ENCODE measurements at regions not wholly inside any gene's neighbourhood (a gene's known extent, or its start where the extent isn't known, plus 50 kb on each side); places are given as distances from the start of the nearest gene placed in this dataset.
"Not testable (repeated sequence)": the region's sequence is repeated elsewhere in the genome, so short reads cannot be mapped to it uniquely, and the experiment has no call there.

DNA sequence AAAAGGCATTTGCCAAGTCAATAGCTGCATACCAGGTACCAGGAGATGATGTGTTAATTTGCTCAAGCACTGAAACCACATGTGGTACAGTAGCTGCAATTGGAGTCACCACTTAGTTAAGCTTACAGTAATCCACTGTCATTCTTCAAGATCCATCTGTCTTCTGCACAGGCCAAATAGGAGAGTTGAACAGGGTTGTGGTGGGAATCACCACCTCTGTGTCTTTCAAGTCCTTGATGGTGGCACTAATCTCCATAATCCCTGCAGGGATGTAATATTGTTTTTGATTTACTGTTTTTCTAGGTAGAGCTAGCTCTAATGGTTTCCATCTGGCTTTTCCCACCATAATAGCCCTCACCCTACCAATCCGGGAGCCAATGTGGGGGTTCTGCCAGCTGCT, 91.9 kb downstream of the FCRL5 start:
- DNase-seq (ENCODE audit: low spot score), result no peak

DNA sequence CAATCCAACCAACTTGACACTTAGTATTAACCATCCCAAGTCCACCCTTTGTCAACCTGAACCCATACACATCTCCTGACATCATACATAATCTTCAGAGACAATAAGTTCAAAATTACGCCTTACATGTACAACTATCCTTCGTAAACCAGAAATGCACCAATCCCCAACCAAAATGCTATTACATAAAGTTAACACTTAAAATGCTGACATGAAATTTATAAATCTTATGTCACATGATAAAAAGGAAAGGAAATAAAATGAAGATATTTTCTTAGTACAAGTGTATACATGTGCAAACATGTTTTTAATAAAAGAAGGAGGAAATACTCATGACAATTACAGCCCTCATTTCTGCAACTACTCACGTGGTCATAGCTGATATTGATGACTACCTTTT, 95.0 kb downstream of the FCRL5 start:
- no peak for DNase-seq (ENCODE audit: low spot score)

DNA sequence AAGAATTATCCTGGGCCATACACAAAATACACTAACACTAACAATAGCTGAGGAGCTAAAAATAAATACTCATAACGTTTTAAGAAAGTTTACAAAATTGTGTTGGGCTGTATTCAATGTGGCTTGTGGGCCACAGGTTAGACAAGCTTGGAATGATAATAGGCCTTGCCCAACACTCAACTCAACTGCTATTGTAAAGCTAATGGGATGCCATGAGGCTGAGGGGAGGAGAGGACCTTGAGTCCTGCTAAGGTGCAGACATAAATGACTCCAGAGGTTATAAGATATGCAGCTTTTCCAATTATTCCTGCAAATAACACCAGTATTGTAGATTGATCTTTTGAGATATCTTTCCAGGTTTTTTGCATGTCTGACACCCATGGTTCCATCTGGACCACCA, 97.0 kb downstream of the FCRL5 start:
- DNase-seq (ENCODE audit: low spot score), result no peak

DNA sequence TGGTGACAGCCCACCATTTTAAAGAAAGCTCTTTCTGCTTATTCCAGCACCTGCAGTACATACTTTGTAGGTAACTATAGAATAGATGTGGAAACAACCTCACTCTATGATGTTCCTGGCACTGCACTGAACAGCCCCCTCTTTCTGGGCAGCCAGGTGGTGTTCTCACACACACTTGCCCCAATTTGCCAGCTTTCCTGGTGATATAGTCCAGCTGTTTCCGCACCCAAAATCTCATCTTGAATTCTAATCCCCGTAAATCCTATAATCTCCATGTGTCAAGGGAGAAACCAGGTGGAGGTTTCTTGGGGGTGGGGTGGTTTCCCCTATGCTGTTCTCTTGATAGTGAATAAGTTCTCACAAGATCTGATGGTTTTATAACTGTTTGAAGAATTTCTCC, 102.2 kb downstream of the FCRL5 start:
- DNase-seq (ENCODE audit: low spot score), result no peak

DNA sequence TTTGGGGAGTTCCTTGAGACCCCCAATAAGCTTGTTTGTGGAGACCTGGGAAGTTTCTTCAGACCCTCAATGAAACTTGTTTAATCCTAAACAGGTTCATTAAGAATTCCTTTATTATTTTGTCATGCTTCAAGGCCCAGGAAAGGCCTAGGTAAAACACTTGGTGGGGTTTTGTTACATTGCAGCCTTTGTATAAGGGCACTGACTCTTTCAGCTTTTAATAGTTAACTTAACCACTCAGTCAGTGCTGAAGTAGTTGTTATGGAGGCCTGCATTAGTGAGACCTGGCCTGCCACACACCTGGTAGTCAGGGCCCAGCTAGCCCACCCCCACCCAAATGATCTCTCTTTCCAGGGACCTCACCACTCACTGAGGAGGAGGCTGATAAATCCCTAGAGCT, 103.7 kb downstream of the FCRL5 start:
- no peak for DNase-seq (ENCODE audit: low spot score)

DNA sequence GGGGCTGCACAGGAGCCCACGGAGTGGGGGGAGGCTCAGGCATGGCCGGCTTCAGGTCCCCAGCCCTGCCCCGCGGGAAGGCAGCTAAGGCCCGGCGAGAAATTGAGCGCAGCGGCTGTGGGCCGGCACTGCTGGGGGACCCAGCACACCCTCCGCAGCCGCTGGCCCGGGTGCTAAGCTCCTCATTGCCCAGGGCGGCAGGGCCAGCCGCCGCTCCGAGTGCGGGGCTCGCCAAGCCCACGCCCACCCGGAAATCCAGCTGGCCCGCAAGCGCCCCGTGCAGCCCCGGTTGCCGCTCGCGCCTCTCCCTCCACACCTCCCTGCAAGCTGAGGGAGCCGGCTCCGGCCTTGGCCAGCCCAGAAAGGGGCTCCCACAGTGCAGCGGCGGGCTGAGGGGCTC, 106.0 kb downstream of the FCRL5 start:
- DNase-seq (ENCODE audit: low spot score), result not testable (repeated sequence)

DNA sequence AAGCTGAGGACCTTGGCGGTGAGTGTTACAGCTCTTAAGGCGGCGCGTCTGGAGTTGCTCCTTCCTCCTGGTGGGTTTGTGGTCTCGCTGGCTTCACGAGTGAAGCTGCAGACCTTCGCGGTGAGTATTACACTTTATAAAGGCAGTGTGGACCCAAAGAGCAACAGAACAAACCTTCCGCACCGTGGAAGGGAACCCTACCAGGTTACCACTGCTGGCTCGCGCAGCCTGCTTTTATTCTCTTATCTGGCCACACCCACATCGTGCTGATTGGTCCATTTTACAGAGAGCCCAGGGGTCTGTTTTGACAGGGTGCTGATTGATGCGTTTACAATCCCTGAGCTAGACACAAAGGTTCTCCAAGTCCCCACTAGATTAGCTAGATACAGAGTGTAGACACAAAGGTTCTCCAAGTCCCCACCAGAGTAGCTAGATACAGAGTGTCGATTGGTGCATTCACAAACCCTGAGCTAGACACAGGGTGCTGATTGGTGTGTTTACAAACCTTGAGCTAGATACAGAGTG, 106.6 kb downstream of the FCRL5 start:
- not testable (repeated sequence) for DNase-seq (ENCODE audit: low spot score)

DNA sequence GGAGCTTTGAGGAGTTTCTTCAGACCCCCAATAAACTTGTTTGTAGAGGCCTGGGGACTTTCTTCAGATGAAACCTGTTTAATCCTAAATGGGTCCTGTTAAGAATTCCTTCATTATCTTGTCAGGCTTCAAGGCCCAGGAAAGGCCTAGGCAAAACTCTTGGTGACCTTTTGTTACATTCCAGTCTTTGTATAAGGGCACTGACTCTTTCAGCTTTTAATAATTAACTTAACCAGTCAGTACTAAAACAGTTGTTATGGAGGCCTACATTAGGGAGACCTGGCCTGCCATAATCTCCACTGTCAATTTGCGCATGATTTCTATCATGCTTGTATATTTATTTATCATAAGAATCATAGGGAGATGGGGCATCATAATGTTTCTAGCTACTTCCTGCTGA, 110.2 kb downstream of the FCRL5 start:
- no peak for DNase-seq (ENCODE audit: low spot score)

DNA sequence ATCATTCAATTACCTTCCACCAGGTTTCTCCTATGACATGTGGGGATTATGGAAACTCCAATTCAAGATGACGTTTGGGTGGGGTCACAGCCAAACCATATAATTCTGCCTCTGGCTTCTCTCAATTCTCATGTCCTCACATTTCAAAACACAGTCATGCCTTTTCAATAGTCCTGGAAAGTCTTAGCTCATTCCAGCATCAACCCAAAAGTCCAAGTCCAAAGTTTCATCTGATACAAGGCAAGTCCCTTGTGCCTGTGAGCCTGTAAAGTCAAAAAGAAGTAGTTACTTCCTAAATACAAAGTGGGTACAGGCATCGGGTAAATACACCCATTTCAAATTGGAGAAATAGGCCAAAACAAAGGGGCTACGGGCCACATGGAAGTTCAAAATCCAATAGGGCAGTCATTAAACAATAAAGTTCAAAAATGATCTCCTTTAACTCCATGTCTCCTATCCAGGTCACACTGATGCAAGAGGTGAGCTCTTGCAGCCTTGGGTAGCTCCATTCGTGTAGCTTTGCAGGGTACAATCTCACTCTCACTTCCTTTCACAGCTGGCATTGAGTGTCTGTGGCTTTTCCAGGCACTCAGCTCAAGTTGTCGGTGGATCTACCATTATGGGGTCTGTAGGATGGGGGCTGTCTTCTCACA, 112.9 kb downstream of the FCRL5 start:
- no peak for DNase-seq (ENCODE audit: low spot score)

DNA sequence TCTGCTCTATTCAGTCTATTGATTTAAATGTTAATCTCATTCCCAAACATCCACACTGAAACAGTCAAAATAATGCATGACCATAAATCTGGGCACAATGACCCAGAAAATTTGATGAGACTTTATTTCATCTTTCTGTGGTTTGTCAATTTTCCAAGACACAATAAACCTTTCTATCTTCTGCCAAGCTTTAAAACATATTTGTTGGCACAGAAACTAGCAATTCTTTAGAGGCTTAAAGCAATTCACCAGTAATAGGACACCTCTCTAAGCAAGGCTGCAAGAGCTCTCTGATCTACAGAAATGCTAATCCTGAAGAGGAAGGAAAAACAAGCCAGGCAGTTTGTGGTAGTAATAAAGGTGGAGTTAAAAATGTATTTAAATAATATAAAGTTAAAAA, 113.7 kb downstream of the FCRL5 start:
- no peak for DNase-seq (ENCODE audit: low spot score)

DNA sequence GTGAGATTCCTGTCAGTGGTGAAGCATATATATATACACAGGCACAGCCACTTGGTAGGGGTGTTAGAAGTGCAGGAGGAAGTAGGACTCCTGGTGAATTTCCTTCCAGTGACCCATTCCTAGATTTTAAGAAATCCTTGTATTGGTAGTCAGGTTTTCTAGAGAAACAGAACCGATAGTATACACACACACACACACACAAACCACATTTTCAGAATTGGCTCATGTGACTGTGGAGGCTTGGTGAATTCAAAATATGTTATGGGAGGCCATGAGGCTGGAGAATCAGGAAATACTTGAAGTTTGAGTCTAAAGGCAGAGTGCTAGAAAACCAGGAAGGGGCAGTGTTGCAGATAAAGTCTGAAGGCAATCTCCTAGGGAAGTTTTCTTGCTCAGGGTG, 114.2 kb downstream of the FCRL5 start:
- DNase-seq (ENCODE audit: low spot score), result no peak

DNA sequence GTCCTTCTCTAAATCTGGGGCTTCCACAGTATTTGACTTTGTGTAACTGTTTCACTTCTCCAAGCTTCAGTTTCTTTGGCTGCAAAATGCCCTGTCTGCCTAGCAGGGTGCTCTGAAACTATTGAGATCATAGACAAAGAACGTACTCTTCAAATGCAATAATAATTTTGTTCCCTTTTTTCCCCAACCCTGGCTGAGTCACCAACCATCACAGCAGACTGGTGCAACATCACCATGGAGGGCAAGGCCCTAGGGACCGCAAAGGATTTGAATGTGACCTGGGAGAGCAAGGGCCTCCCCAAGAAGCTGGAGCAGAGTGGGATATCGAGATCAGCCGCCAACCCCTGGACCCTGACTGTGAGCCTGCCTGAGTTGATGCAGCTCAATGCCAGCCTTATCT, 115.0 kb downstream of the FCRL5 start:
- DNase-seq (ENCODE audit: low spot score), result no peak

DNA sequence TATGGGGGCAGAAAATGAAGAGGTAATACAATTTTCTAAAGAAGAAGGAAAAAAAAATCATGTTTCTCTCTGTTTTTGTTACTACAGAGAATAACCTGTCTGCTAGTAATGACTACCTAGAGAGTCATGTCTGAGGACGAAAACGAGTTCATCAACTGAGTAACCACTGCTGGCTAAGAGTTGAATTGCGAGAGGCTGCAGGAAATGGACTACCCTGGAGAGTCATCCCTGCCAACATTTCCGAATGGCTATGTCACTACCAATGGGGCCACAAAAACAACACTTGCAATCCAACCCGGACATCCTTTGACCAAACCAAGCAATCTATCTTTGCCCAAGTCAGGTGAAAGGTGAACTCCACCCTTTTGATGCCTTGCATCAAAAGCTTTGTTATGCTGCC, 120.6 kb downstream of the FCRL5 start:
- DNase-seq (ENCODE audit: low spot score), result no peak

DNA sequence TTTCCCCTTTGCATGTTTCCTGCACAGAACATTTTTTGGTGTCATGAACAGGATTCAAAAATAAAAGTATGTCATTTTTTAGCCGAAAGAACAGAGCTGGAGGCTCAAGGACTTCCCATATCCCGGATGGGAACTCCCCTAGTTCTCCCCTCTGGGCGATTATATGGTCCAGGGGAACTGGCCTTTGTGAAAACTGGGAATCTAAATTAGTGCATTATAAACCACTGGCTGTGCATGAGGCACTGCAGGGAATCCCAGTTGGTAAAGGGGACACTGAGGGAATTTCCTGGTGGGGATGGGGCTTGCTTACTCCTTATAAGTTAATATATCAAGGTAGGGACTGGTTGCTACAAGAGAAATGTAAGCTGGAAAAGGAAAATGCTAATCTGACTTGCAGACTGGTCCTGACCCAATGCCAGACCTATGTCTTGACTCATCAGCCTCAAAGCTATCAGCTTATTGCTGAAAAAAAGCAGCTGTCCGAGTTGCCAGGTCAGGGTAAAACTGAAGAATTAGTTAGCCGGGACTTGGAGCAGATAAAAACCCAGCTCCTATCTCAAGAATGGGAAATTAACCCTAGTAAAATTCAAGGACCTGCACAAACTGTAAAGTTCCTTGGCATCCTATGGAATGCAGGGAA, 122.6 kb downstream of the FCRL5 start:
- DNase-seq (ENCODE audit: low spot score), result no peak

DNA sequence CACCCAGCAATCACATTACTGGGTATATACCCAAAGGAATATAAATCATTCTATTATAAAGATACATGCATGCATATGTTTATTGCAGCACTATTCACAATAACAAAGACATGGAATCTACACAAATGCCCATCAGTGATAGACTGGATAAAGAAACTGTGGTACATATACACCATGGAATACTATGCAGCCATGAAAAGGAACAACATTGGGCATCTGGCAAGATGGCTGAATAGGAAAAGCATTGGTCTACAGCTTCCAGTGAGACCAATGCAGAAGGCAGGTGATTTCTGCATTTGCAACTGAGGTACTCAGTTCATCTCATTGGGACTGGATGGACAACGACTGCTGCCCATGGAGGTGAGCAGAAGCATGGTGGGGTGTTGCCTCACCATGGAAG, 128.6 kb downstream of the FCRL5 start:
- DNase-seq (ENCODE audit: low spot score), result not testable (repeated sequence)

DNA sequence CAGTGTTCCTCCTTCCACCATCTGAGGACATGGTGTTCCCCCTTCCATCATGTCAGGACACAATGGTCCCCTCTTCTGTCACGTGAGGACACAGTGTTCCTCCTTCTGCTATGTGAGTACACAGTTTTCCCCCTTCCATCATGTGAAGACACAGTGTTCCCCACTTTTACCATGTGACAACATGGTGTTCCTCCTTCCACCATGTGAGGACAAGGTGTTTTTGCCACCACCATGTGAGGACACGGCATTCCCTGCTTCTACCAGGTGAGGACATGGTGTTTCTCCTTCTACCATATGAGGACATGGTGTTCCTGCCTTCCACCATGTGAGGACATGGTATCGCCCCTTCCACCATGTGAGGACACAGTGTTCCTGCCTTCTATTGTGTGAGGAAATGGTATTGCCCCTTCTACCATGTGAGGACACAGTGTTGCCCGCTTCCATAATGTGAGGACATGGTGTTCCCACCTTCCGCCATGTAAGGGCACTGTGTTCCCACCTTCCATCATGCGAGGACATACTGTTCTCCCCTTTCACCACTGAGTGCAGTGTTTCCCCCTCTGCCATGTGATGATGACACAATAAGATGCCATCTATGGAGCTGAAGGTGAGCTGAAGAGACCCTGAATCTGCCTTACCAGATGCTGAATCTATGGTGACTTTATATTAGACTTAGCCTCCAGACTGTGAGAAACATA, 132.3 kb downstream of the FCRL5 start:
- no peak for DNase-seq (ENCODE audit: low spot score)

DNA sequence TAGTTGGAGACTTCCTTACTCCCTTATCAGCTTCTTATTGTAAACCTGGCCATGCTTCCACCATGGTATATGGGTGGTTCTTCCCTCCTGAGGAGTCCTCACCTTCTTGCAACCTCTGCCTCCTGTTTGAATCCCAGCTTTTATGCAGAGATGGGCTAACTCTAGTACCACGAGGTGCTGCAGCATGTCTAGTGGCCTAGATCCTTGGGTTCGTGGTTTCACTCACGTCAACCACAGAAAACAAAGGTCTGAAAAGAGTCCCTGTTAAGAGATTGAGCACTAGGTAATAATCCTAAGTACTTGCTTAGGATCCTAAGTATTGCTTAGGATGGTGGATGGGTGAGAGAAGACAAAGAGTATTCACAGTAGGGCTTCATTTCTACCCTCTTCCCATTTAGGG, 133.7 kb downstream of the FCRL5 start:
- DNase-seq (ENCODE audit: low spot score), result no peak

DNA sequence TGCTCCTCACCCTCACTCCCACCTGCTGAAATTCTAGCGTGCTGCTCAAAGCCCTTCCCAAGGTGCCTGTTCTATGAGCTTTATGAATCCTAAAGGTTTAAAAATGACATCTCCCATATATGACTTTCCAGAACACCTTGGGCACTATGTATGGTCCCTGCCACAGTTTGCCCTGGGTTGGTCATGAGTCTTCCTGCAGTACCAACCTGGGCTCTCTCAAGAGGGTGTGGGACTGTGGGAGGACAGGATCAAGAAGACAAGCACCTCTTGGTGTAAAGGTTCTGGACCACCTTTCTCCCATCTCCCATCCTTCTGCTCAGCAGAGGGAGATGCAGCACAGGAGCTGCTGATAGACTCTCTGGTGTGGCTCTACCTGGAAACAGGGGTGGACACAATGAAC, 134.1 kb downstream of the FCRL5 start:
- DNase-seq (ENCODE audit: low spot score), result no peak

DNA sequence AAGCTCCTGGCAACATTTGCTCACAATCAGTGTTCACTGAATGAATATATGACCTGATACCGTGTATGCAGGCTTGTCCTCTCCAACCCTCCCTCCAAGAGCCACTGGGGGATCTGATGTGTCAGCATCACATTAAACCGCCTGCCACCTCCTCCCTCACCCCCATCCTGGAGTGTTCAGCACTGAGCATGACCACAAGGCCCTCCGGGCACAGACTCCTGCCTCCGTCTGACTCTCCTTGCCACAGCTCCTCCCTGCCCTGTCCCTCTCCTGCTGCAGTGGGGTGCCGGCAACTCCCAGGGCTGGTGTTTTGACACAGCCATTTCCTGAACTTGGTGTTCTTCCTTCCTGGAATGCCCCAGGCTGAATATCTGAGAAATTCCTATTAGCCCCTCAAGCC, 136.7 kb downstream of the FCRL5 start:
- no peak for DNase-seq (ENCODE audit: low spot score)

DNA sequence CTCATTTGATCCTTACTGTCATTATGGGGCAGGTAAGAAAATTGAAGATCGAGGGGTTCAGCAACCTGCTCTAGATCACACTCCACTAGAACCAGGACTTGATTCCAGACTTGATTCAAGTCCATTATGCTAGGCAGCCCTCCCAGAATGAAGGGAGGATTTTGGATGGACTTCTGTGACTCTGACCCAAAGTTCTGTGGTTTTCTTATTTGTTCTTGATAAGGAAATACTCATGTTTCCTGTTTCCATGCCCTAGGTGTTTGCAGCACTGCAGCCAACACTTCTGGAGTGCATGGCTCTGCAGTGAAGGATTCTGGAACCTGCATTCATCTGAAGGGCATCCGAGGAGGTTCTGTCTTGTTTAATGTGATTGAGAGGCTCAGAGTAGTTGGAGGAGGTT, 140.0 kb downstream of the FCRL5 start:
- DNase-seq (ENCODE audit: low spot score), result no peak

DNA sequence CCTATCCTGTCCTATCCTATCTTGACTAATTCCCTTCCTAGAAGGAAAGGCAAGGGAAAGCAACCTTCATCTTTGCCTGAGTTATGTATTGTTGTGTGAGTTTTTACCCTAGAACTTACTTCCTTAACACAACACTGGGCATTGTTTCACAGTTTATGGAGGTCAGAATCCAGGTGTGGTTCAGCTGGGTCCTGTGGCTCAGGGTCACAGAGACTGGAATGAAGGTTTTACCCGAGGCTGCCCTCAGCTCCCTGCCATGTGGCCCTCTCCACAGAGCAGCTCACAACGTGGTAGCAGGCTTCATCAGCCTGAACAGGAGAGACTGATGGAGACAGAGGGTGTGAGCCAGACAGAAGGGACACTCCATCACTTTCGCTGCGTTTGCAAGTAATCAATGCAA, 140.5 kb downstream of the FCRL5 start:
- DNase-seq (ENCODE audit: low spot score), result no peak

DNA sequence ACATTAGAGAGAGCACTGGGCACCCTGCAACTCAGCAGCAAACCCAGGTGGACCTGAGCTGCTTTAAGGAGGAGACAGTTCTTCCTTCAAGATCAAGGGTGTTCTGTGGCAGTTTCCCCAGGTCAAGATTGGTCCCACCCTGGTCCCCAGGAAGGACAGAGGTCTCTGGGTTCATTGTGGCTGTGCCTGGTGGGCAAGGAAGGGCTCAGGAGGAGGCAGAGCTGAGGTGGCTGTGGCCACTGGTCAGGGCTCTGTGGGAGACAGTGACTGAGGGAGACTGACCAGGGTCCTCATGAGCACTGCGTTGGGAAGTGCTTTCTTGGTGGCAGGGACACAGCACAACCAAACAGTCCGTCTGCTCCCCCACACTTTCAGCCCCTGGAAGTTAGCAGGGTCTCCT, 141.3 kb downstream of the FCRL5 start:
- no peak for DNase-seq (ENCODE audit: low spot score)

DNA sequence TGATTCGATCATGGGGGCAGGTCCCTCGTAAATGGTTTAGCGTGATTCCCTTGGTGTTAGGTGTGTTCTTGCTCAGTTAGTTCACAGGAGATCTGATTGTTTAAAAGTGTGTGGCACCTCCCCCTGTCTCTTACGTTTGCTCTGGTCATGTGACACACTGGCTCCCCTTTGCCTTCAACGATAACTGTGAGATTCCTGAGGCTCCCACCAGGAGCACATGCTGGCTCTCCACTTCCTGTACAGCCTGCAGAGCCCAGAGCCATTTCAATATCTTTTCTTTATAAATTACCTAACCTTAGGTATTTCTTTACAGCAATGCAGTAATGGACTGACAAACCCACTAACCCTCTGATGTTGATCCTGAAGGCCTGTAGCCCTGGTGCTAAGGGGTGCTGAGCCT, 141.9 kb downstream of the FCRL5 start:
- DNase-seq (ENCODE audit: low spot score), result no peak

Data from cerebellar cortex (tissue), 1 donor.